Lung (tissue), 11 donors: ENCODE measurements at regions not wholly inside any gene's neighbourhood (a gene's known extent, or its start where the extent isn't known, plus 50 kb on each side); places are given as distances from the start of the nearest gene placed in this dataset.

Source experiments
- ATAC-seq: fragments of 200-7000 bp; cut with Tn5 transposase; one replicate; pipeline ENCODE4 v1.9.1; 2020; ENCODE audit warnings: moderate number of reproducible peaks; ENCODE audit not compliant: insufficient read depth, low FRiP score
- DNase-seq, 3 donors: peaks; one replicate each; pipeline ENCODE4 v3.0.0-alpha.2; 2013 to 2017
- H3K27ac ChIP-seq, 2 donors: one replicate each; pipeline ENCODE4 v1.5.1; 2013; ENCODE audit warnings: mild to moderate bottlenecking in 2 of 2, moderate library complexity in 2 of 2, control low read depth in 1 of 2, inconsistent platforms in 1 of 2, low read depth in 1 of 2, low read length in 1 of 2
- H3K27me3 ChIP-seq, 3 donors: one replicate each; pipeline ENCODE4 v1.5.1; 2013; ENCODE audit warnings: low read length in 2 of 3; ENCODE audit not compliant: control insufficient read depth in 3 of 3, insufficient read depth in 3 of 3
- H3K36me3 ChIP-seq, 4 donors: one replicate each; pipeline ENCODE4 v1.5.1; 2013; ENCODE audit warnings: low read length in 4 of 4, mild to moderate bottlenecking in 1 of 4, moderate library complexity in 1 of 4; ENCODE audit not compliant: control insufficient read depth in 4 of 4, insufficient read depth in 4 of 4
- H3K4me1 ChIP-seq, 5 donors: one replicate each; pipeline ENCODE4 v1.5.1; 2013; ENCODE audit warnings: low read length in 5 of 5, mild to moderate bottlenecking in 2 of 5, moderate library complexity in 1 of 5; ENCODE audit not compliant: control insufficient read depth in 5 of 5, insufficient read depth in 5 of 5
- H3K4me3 ChIP-seq: one replicate; pipeline ENCODE4 v1.5.1; 2013; ENCODE audit warnings: mild to moderate bottlenecking, control low read depth, moderate library complexity
- H3K9ac ChIP-seq, 2 donors: one replicate each; pipeline ENCODE4 v1.5.1; 2013; ENCODE audit warnings: low read length in 2 of 2, control low read depth in 1 of 2; ENCODE audit not compliant: insufficient read depth in 1 of 2
- H3K9me3 ChIP-seq, 4 donors: one replicate each; pipeline ENCODE4 v1.5.1; 2013; ENCODE audit warnings: low read length in 3 of 4, mild to moderate bottlenecking in 1 of 4, moderate library complexity in 1 of 4; ENCODE audit not compliant: control insufficient read depth in 4 of 4, insufficient read depth in 3 of 4
- WGBS, 2 donors: extraction: QIAGEN DNeasy Blood & Tissue Kit; methylation state at CpG; one replicate each; pipeline ENCODE4 v1.1.7; 2013; 5-methylcytosine and 5-hydroxymethylcytosine counted together
- TF ChIP-seq, protein P1 (sequence below): IDR thresholded peaks from 2 replicates; pipeline ENCODE4 v1.5.1; 2012; ENCODE audit warnings: mild to moderate bottlenecking; ENCODE audit errors: control extremely low read depth, extremely low read depth
- donor health status: control.
- donor health status: control.
- donor health status: Bipolar disorder and iron deficiency.
- donor health status: healthy.
- donor health status: DM: yes; HTN: yes; CAD: no.

DNA sequence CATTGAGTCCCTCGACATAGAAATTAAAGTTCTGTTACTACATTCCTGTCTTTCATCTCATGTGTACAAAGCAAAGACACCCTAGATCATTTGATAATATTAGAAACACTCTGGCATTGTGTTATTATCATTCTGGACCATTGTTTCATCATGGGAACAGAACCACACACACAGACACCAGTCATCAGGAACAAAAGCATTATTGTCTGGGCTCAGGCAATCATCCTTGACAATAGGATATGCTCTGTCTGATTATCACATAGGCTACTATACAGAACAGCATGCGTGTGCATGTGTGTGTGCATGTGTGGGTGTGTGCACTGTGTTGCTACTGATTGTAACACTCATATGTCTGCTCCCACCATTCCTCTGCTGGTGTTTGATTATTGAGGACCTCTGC is 242.5 kb downstream of the SH3BP4 start:
- Histone ChIP-seq H3K4me3 (no peak overlapping the region), H3K36me3 (no peaks in the 10 kb centered on the region), H3K27me3 (no peaks in the 10 kb centered on the region), H3K9me3 (no peaks in the 10 kb centered on the region), H3K4me1 (peaks cover 0 to 5% (median 0%) of the 10 kb centered on the region in 5 donors), H3K27ac (no peak overlapping the region), H3K9ac (no peak overlapping the region)
- TF ChIP-seq, protein P1, sequence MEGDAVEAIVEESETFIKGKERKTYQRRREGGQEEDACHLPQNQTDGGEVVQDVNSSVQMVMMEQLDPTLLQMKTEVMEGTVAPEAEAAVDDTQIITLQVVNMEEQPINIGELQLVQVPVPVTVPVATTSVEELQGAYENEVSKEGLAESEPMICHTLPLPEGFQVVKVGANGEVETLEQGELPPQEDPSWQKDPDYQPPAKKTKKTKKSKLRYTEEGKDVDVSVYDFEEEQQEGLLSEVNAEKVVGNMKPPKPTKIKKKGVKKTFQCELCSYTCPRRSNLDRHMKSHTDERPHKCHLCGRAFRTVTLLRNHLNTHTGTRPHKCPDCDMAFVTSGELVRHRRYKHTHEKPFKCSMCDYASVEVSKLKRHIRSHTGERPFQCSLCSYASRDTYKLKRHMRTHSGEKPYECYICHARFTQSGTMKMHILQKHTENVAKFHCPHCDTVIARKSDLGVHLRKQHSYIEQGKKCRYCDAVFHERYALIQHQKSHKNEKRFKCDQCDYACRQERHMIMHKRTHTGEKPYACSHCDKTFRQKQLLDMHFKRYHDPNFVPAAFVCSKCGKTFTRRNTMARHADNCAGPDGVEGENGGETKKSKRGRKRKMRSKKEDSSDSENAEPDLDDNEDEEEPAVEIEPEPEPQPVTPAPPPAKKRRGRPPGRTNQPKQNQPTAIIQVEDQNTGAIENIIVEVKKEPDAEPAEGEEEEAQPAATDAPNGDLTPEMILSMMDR = no peak
- ATAC-seq (no peak), DNase-seq (no peak)
- WGBS, 2 donors = 88 to 94% methylated on average over 2 of the region's 2 CpGs

DNA sequence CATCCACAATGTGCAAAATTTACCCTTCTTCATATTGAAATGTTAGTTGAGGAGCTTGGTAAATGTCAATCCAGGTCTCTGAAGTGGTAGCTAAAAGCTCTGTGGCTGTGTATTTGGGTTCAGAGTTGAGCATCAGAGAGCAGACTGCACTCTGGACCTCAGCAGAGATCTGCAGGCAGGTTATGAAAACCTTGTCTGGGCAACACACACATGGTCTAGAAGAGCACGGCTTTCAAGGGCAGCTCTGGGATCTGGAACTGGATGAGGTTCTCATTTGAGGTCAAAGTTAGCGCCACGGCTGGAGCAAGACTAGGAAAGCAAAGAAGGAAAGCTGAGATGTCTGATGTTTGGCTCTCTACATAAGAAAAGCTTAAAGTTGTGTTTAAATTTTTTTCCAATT is 243.0 kb downstream of the SH3BP4 start:
- TF ChIP-seq, protein P1 = no peak
- WGBS, 2 donors = 37 to 68% methylated on average over 3 of the region's 3 CpGs
- H3K4me3 ChIP-seq = no peak overlapping the region
- H3K9me3 ChIP-seq = no peaks in the 10 kb centered on the region
- H3K9ac ChIP-seq = no peak overlapping the region
- DNase-seq = no peak
- ATAC-seq = no peak
- H3K27ac ChIP-seq = no peak overlapping the region
- peaks cover 0 to 5% (median 0%) of the 10 kb centered on the region in 5 donors for H3K4me1 ChIP-seq
- H3K36me3 ChIP-seq = no peaks in the 10 kb centered on the region
- no peaks in the 10 kb centered on the region for H3K27me3 ChIP-seq

GRCh38 chr2:235195921-235196320 is 244.1 kb downstream of the SH3BP4 start:
- Histone ChIP-seq H3K36me3 (no peaks in the 10 kb centered on the region), H3K9me3 (no peaks in the 10 kb centered on the region), H3K4me3 (no peak overlapping the region), H3K4me1 (no peaks in the 10 kb centered on the region), H3K27ac (no peak overlapping the region), H3K27me3 (no peaks in the 10 kb centered on the region), H3K9ac (no peak overlapping the region)
- DNase-seq (no peak), ATAC-seq (no peak)
- TF ChIP-seq, protein P1 = no peak
- WGBS, 2 donors = 90 to 91% methylated on average over 5 of the region's 5 CpGs

DNA sequence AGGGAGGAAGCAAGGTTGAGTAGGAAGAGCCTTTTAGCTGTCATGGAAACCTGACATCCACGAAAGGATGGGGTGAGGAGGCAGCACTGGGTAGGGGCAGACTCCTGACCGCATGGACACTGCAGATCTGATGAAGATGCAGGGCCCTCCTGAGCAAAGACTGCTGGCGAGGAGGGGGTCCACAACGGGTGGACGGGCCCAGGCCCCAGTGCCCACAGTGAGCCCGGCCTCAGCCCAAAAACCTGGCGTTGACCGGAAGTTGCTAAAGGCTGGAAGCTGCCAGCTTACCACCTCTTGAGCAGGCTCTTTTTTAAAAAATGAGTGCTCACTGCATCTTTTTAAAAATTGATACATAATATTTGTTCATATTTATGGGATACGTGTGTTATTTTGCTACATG is 247.3 kb downstream of the SH3BP4 start:
- no peaks in the 10 kb centered on the region for H3K36me3 ChIP-seq

More for the DNA sequence above, 247.3 kb downstream of the SH3BP4 start:
- DNase-seq (no peak), ATAC-seq (no peak)
- H3K27ac ChIP-seq = no peak overlapping the region
- TF ChIP-seq, protein P1 = no peak
- WGBS, 2 donors = 96% methylated on average over 9 of the region's 9 CpGs
- H3K9ac ChIP-seq = no peak overlapping the region
- peaks cover 0 to under 1% (median 0%) of the 10 kb centered on the region in 4 donors for H3K9me3 ChIP-seq
- no peak overlapping the region for H3K4me3 ChIP-seq
- H3K4me1 ChIP-seq = no peaks in the 10 kb centered on the region
- H3K27me3 ChIP-seq = peaks cover 0 to 3% (median 0%) of the 10 kb centered on the region in 3 donors
